GM12878 (cell line): ENCODE measurements at regions not wholly inside any gene's neighbourhood (a gene's known extent, or its start where the extent isn't known, plus 50 kb on each side); places are given as distances from the start of the nearest gene placed in this dataset.

Experiments
- ATAC-seq: fragments of 200-7000 bp; cut with Tn5 transposase; 3 replicates; pipeline ENCODE4 v1.9.1; 2020; ENCODE audit warnings: mild to moderate bottlenecking, moderate library complexity
- BruUV-seq: library from RNA; stranded (reverse); fragments of 400-500 nt; replicated peaks from 2 replicates; lab custom pipeline; 2021; lab: Mats Ljungman, UMichigan
- CTCF ChIA-PET: fragments of 300-600 bp; sonication (Branson Sonifier 250); formaldehyde crosslinking; extraction: SDS; loops from one replicate; lab custom pipeline; 2021; ENCODE audit warnings: inconsistent platforms; lab: Yijun Ruan, JAX
- POLR2A ChIA-PET: fragments of 350-600 bp; formaldehyde crosslinking; extraction: SDS; loops from one replicate; lab custom pipeline; 2021; ENCODE audit warnings: inconsistent platforms; lab: Charles Lee
- RAD21 ChIA-PET: fragments of 300-600 bp; sonication (Branson Sonifier 250); formaldehyde crosslinking; loops from one replicate; lab custom pipeline; 2023; ENCODE audit warnings: antibody characterized with exemption; ENCODE audit not compliant: unreplicated experiment; lab: Charles Lee
- SMC1A ChIA-PET: fragments of 300-600 bp; sonication (Branson Sonifier 250); formaldehyde crosslinking; loops from one replicate; lab custom pipeline; 2023; ENCODE audit not compliant: unreplicated experiment, uncharacterized antibody; lab: Charles Lee
- DNase-seq: peaks from one replicate; pipeline ENCODE4 v3.0.0-alpha.2; 2011; ENCODE audit warnings: low read depth, low spot score
- FAIRE-seq: peaks from 3 replicates; lab custom pipeline; 2011; peaks lifted over from hg19 to GRCh38; lab: Jason Lieb, UNC
- H2AFZ ChIP-seq: 2 replicates; pipeline ENCODE4 v1.6.0; 2011; ENCODE audit warnings: low read depth, low read length, control low read depth; ENCODE audit not compliant: control insufficient read depth
- H3K27ac ChIP-seq: 2 replicates; pipeline ENCODE4 v1.5.1; 2011; ENCODE audit warnings: control low read depth; ENCODE audit not compliant: control insufficient read depth, insufficient read depth
- H3K27me3 ChIP-seq, 2 experiments: replicated peaks in 1 of 2; 2 replicates each; pipeline versions ENCODE4 v1.6.0 to v1.6.1; 2011; ENCODE audit warnings: low read length in 1 of 2; ENCODE audit not compliant: control insufficient read depth in 2 of 2, insufficient read depth in 2 of 2
- H3K36me3 ChIP-seq, 2 experiments: 2 replicates each; pipeline ENCODE4 v1.5.1; 2011; ENCODE audit warnings: low read length in 1 of 2; ENCODE audit not compliant: control insufficient read depth in 2 of 2, insufficient read depth in 2 of 2
- H3K4me1 ChIP-seq: 2 replicates; pipeline ENCODE4 v1.6.1; 2011; ENCODE audit warnings: mild to moderate bottlenecking, low read length, moderate library complexity, mixed read lengths; ENCODE audit not compliant: control insufficient read depth, insufficient read depth
- H3K4me2 ChIP-seq: 2 replicates; pipeline ENCODE4 v1.6.0; 2011; ENCODE audit warnings: control low read depth; ENCODE audit not compliant: control insufficient read depth, insufficient read depth
- H3K4me3 ChIP-seq: fragments of 200-600 bp; sonication (generic); 2 replicates; pipeline ENCODE4 v1.5.1; 2016
- H3K79me2 ChIP-seq: 2 replicates; pipeline ENCODE4 v1.6.0; 2011; ENCODE audit warnings: low read length; ENCODE audit not compliant: control insufficient read depth, insufficient read depth
- H3K9ac ChIP-seq: 2 replicates; pipeline ENCODE4 v1.8.0; 2011; ENCODE audit warnings: low read length, control low read depth, mixed read lengths; ENCODE audit not compliant: control insufficient read depth, insufficient read depth
- H3K9me3 ChIP-seq: replicated peaks from 3 replicates; pipeline ENCODE4 v1.5.1; 2011; ENCODE audit warnings: mild to moderate bottlenecking, low read length; ENCODE audit not compliant: control insufficient read depth, insufficient read depth
- H4K20me1 ChIP-seq: 2 replicates; pipeline ENCODE4 v1.6.0; 2011; ENCODE audit not compliant: control insufficient read depth, insufficient read depth
- BMI1 ChIP-seq: fragments of 450-650 bp; IDR thresholded peaks from 2 replicates; pipeline ENCODE4 v1.6.1; 2016; ENCODE audit warnings: mild to moderate bottlenecking, moderate library complexity, borderline replicate concordance
- HSF1 ChIP-seq: fragments of 150-350 bp; IDR thresholded peaks from 2 replicates; pipeline ENCODE4 v1.6.1; 2014; ENCODE audit warnings: mild to moderate bottlenecking, low read depth, low read length
- MYB ChIP-seq: fragments of 150-350 bp; IDR thresholded peaks from 2 replicates; pipeline ENCODE4 v1.6.1; 2014; ENCODE audit warnings: mild to moderate bottlenecking, low read depth, low read length, borderline replicate concordance
- NFYB ChIP-seq: IDR thresholded peaks from 2 replicates; pipeline ENCODE4 v1.6.1; 2011; ENCODE audit warnings: low read depth, mild to moderate bottlenecking, low read length, improper control_type of control experiment, moderate library complexity; ENCODE audit not compliant: insufficient read depth
- POLR2AphosphoS5 ChIP-seq: IDR thresholded peaks from 2 replicates; pipeline ENCODE4 v1.6.1; 2011; ENCODE audit warnings: mild to moderate bottlenecking, low read length, inconsistent platforms
- TAF1 ChIP-seq: IDR thresholded peaks from 2 replicates; pipeline ENCODE4 v1.6.1; 2011; ENCODE audit warnings: mild to moderate bottlenecking, low read depth, low read length, borderline replicate concordance
- TCF3 ChIP-seq: IDR thresholded peaks from 2 replicates; pipeline ENCODE4 v1.6.1; 2012; ENCODE audit warnings: low read depth, mild to moderate bottlenecking, low read length, borderline replicate concordance; ENCODE audit not compliant: insufficient read depth
- YY1 ChIP-seq: IDR thresholded peaks from 2 replicates; pipeline ENCODE4 v1.6.1; 2011; ENCODE audit warnings: low read depth, mild to moderate bottlenecking, low read length
- WGBS: methylation state at CpG from one replicate; pipeline ENCODE4 v1.1.6; 2016; ENCODE audit warnings: low lambda C conversion rate; ENCODE audit not compliant: insufficient replicate concordance, insufficient coverage; ENCODE audit errors: missing lambda C conversion rate; 5-methylcytosine and 5-hydroxymethylcytosine counted together
- in situ Hi-C: fragments of 300-500 bp; cut with MboI; formaldehyde crosslinking; loops from 9 replicates; pipeline ENCODE4 v1.14.3; 2018; ENCODE audit warnings: mixed read lengths
- intact Hi-C: fragments of 100-400 bp; cut with micrococcal nuclease; formaldehyde crosslinking; loops from one replicate; pipeline ENCODE4 v1.14.2; 2022; ENCODE audit not compliant: unreplicated experiment

DNA sequence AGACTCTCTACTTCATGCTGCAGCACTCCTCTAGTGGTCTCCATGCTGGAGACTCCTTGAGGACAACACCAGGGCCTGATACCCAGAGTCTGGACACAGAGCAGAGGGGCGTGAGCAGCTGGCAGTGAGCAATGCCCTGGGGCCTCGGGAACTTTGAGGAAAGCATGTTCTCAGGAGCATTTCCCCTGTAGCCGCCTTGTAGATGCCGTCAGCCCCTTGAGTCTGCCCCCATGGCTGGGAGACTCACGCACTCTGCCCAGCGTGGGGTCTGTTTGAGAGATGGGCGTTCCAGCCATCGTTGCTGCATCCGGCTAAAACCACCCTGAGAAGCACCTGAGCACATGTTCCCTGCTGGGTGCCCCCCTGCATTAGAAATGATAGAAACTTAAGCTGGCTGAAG lies 56.8 kb downstream of the PLXNA1 start:
- intact Hi-C loops (no loop called here), in situ Hi-C loops (no loop called here)
- ChIA-PET RAD21 (no interaction called here), SMC1A (no interaction called here), POLR2A (no interaction called here), CTCF (no interaction called here)
- Histone ChIP-seq H3K9ac (no peak overlapping the region), H3K4me2 (no peak overlapping the region), H3K4me3 (no peak overlapping the region), H3K36me3 (no peaks in the 10 kb centered on the region), H4K20me1 (no peaks in the 10 kb centered on the region), H3K27me3 (no peaks in the 10 kb centered on the region), H2AFZ (no peak overlapping the region), H3K79me2 (no peaks in the 10 kb centered on the region), H3K27ac (no peak overlapping the region), H3K9me3 (no peaks in the 10 kb centered on the region), H3K4me1 (no peaks in the 10 kb centered on the region)
- TF ChIP-seq BMI1 (no peak), POLR2AphosphoS5 (no peak), YY1 (no peak), MYB (no peak), HSF1 (no peak), TCF3 (no peak)
- ATAC-seq, result no peak
- 53% methylated on average over 9 of the region's 9 CpGs for WGBS
- DNase-seq, result no peak
- no TSS peak for BruUV-seq
- no peak for FAIRE-seq

DNA sequence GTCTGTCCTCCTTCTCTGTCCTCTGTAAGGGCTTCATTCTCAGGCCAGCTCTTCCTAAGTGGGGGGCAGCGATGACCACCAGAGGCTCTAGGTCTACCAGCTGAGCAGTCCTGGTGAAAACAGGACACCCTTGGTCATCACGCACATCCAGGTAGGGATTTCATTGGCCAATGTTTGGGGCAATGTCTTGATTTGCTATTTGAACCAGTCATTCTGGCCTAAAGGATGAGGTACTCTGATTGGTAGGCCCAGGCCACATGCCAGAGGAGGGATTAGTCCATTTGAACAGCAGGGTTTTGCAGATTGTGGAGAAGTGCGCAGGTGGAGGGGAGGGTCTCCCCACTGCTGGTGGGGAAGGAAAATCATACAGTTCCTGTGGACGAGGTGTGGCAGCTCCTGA lies 57.3 kb downstream of the PLXNA1 start:
- ChIA-PET POLR2A (no interaction called here), RAD21 (no interaction called here), SMC1A (no interaction called here), CTCF (no interaction called here)
- no peak overlapping the region for H3K4me3 ChIP-seq
- no peaks in the 10 kb centered on the region for H3K27me3 ChIP-seq
- no peaks in the 10 kb centered on the region for H3K36me3 ChIP-seq
- in situ Hi-C loops (no loop called here), intact Hi-C loops (no loop called here)
- no peak overlapping the region for H3K27ac ChIP-seq
- no peak overlapping the region for H3K9ac ChIP-seq
- no peak overlapping the region for H3K4me2 ChIP-seq
- no TSS peak for BruUV-seq
- no peak for FAIRE-seq
- no peaks in the 10 kb centered on the region for H3K4me1 ChIP-seq
- 54% methylated on average over 4 of the region's 4 CpGs for WGBS
- ATAC-seq, result no peak
- H3K79me2 ChIP-seq, result no peaks in the 10 kb centered on the region
- no peak for DNase-seq
- no peaks in the 10 kb centered on the region for H4K20me1 ChIP-seq
- TF ChIP-seq NFYB, result 0 out of 2 replicates have a peak, but pooled peaks have one; percentile 14
- TF ChIP-seq TAF1, result no peak
- no peaks in the 10 kb centered on the region for H3K9me3 ChIP-seq
- no peak overlapping the region for H2AFZ ChIP-seq
